Liver (tissue), 8 donors: ENCODE measurements at regions not wholly inside any gene's neighbourhood (a gene's known extent, or its start where the extent isn't known, plus 50 kb on each side); places are given as distances from the start of the nearest gene placed in this dataset.

ENCODE experiments used
- DNase-seq: peaks from one replicate; pipeline ENCODE4 v3.0.0-alpha.2; 2017; ENCODE audit warnings: low spot score
- H3K27ac ChIP-seq, 2 donors: one replicate each; pipeline ENCODE4 v1.7.0; 2013; ENCODE audit warnings: inconsistent platforms in 2 of 2, low read length in 2 of 2, control low read depth in 1 of 2, low read depth in 1 of 2, mild to moderate bottlenecking in 1 of 2
- H3K27me3 ChIP-seq, 4 donors: one replicate each; pipeline versions ENCODE4 v1.6.1 to v1.7.0; 2013; ENCODE audit warnings: low read length in 3 of 4, inconsistent platforms in 1 of 4, mild to moderate bottlenecking in 1 of 4, moderate library complexity in 1 of 4; ENCODE audit not compliant: control insufficient read depth in 4 of 4, insufficient read depth in 4 of 4
- H3K36me3 ChIP-seq, 4 donors: one replicate each; pipeline versions ENCODE4 v1.6.1 to v1.7.0; 2013; ENCODE audit warnings: low read length in 3 of 4, mild to moderate bottlenecking in 3 of 4, low read depth in 1 of 4, moderate library complexity in 1 of 4; ENCODE audit not compliant: control insufficient read depth in 4 of 4, insufficient read depth in 3 of 4
- H3K4me1 ChIP-seq, 4 donors: one replicate each; pipeline versions ENCODE4 v1.6.1 to v1.7.0; 2013; ENCODE audit warnings: low read length in 3 of 4, mild to moderate bottlenecking in 3 of 4, moderate library complexity in 1 of 4; ENCODE audit not compliant: control insufficient read depth in 4 of 4, insufficient read depth in 4 of 4
- H3K4me3 ChIP-seq, 3 donors: one replicate each; pipeline versions ENCODE4 v1.6.1 to v1.7.0; 2013; ENCODE audit warnings: low read length in 3 of 3, control low read depth in 1 of 3, low read depth in 1 of 3, mild to moderate bottlenecking in 1 of 3
- H3K9ac ChIP-seq, 2 donors: one replicate each; pipeline ENCODE4 v1.7.0; 2013; ENCODE audit warnings: low read length in 2 of 2, mild to moderate bottlenecking in 2 of 2, moderate library complexity in 2 of 2, control low read depth in 1 of 2, low read depth in 1 of 2
- H3K9me3 ChIP-seq, 4 donors: one replicate each; pipeline versions ENCODE4 v1.6.1 to v1.7.0; 2013; ENCODE audit warnings: low read length in 3 of 4; ENCODE audit not compliant: control insufficient read depth in 4 of 4
- ATF3 ChIP-seq: IDR thresholded peaks from 2 replicates; pipeline ENCODE4 v1.6.1; 2016; ENCODE audit warnings: antibody characterized with exemption
- CTCF ChIP-seq: fragments of 150-350 bp; IDR thresholded peaks from 2 replicates; pipeline ENCODE4 v1.5.1; 2017; ENCODE audit warnings: improper control_type of control experiment, low read depth, low read length; ENCODE audit not compliant: missing input control
- EGR1 ChIP-seq, 2 donors: IDR thresholded peaks; 2 replicates each; pipeline ENCODE4 v1.6.1; 2016 to 2018; ENCODE audit warnings: antibody characterized with exemption in 2 of 2, low read depth in 2 of 2
- FOXA1 ChIP-seq: IDR thresholded peaks from 2 replicates; pipeline ENCODE4 v1.6.1; 2016; ENCODE audit warnings: antibody characterized with exemption
- FOXA2 ChIP-seq: IDR thresholded peaks from 2 replicates; pipeline ENCODE4 v1.6.1; 2016; ENCODE audit warnings: antibody characterized with exemption
- GABPA ChIP-seq, 2 donors: IDR thresholded peaks in 1 of 2; conservative IDR thresholded peaks in 1 of 2; 2 replicates each; pipeline ENCODE4 v1.6.1; 2016; ENCODE audit warnings: antibody characterized with exemption in 2 of 2, mild to moderate bottlenecking in 1 of 2, moderate library complexity in 1 of 2
- HNF4A ChIP-seq, 2 donors: conservative IDR thresholded peaks; 2 replicates each; pipeline ENCODE4 v1.6.1; 2016; ENCODE audit warnings: antibody characterized with exemption in 2 of 2, mild to moderate bottlenecking in 2 of 2
- MAX ChIP-seq: IDR thresholded peaks from 2 replicates; pipeline ENCODE4 v1.6.1; 2016; ENCODE audit warnings: antibody characterized with exemption
- NR2F2 ChIP-seq: IDR thresholded peaks from 2 replicates; pipeline ENCODE4 v1.6.1; 2016; ENCODE audit warnings: antibody characterized with exemption
- RAD21 ChIP-seq, 2 donors: IDR thresholded peaks; 2 replicates each; pipeline ENCODE4 v1.6.1; 2016; ENCODE audit warnings: antibody characterized with exemption in 2 of 2, mild to moderate bottlenecking in 2 of 2
- REST ChIP-seq: IDR thresholded peaks from 2 replicates; pipeline ENCODE4 v1.6.1; 2016; ENCODE audit warnings: antibody characterized with exemption, mild to moderate bottlenecking
- RXRA ChIP-seq, 2 donors: IDR thresholded peaks; 2 replicates each; pipeline ENCODE4 v1.6.1; 2017 to 2018; ENCODE audit warnings: antibody characterized with exemption in 2 of 2, mild to moderate bottlenecking in 1 of 2
- YY1 ChIP-seq: IDR thresholded peaks from 2 replicates; pipeline ENCODE4 v1.6.1; 2016; ENCODE audit warnings: antibody characterized with exemption, mild to moderate bottlenecking
- WGBS: extraction: QIAGEN DNeasy Blood & Tissue Kit; methylation state at CpG from one replicate; pipeline ENCODE4 v1.1.7; 2013; 5-methylcytosine and 5-hydroxymethylcytosine counted together
- donor health status: healthy.
- donor health status: healthy.
- donor health status: healthy.
- donor health status: healthy.
- donor health status: healthy.

GRCh38 chr7:26060733-26061677 lies 91.0 kb upstream of the NFE2L3 start:
- H3K4me3 ChIP-seq = no peak overlapping the region
- no peak for TF ChIP-seq MAX
- no peak for TF ChIP-seq NR2F2
- no peak for TF ChIP-seq RAD21 (IDR thresholded peaks at IDR 0.05)
- TF ChIP-seq FOXA1 = no peak
- TF ChIP-seq CTCF = no peak
- TF ChIP-seq FOXA2 = no peak

GRCh38 chr7:26061678-26062603 lies 90.1 kb upstream of the NFE2L3 start:
- Histone ChIP-seq H3K4me1 (peaks cover 0 to 5% (median 1%) of the 10 kb centered on the region in 4 donors), H3K36me3 (no peaks in the 10 kb centered on the region), H3K27me3 (no peaks in the 10 kb centered on the region), H3K9ac (no peak overlapping the region), H3K4me3 (no peak overlapping the region), H3K27ac (no peak overlapping the region), H3K9me3 (no peaks in the 10 kb centered on the region)
- no peak for TF ChIP-seq ATF3
- TF ChIP-seq EGR1 (IDR thresholded peaks at IDR 0.05; ENCODE audit: low read depth in 2 of 2) = no peak
- TF ChIP-seq FOXA1 = no peak
- no peak for TF ChIP-seq GABPA (IDR thresholded peaks at IDR 0.05 in 1 of 2, conservative IDR thresholded peaks at IDR 0.05 in 1 of 2)
- TF ChIP-seq FOXA2 = no peak
- TF ChIP-seq CTCF = peak; percentile 89
- peak; percentile 29 for TF ChIP-seq YY1
- no peak for TF ChIP-seq MAX
- TF ChIP-seq RAD21 (IDR thresholded peaks at IDR 0.05) = peak; percentile 93 to 96
- TF ChIP-seq RXRA (IDR thresholded peaks at IDR 0.05) = peak in 1 of 2 donors; percentile 35
- TF ChIP-seq HNF4A (conservative IDR thresholded peaks at IDR 0.05) = peak in 1 of 2 donors; percentile 23
- TF ChIP-seq NR2F2 = no peak
- TF ChIP-seq REST = no peak
- 59% methylated on average over 20 of the region's 20 CpGs for WGBS
- DNase-seq = peak; percentile 73

More at GRCh38 chr7:26060733-26061677, 91.0 kb upstream of the NFE2L3 start:
- DNase-seq = no peak
- Histone ChIP-seq H3K9me3 (peaks cover 0 to 1% (median 0%) of the 10 kb centered on the region in 4 donors), H3K27me3 (no peaks in the 10 kb centered on the region), H3K27ac (no peak overlapping the region), H3K4me1 (peaks cover 0 to 5% (median 1%) of the 10 kb centered on the region in 4 donors), H3K36me3 (no peaks in the 10 kb centered on the region), H3K9ac (no peak overlapping the region)
- 63% methylated on average over 6 of the region's 6 CpGs for WGBS
